SK-N-DZ (cell line): ENCODE measurements at regions not wholly inside any gene's neighbourhood (a gene's known extent, or its start where the extent isn't known, plus 50 kb on each side); places are given as distances from the start of the nearest gene placed in this dataset.

Experiments used
- DNase-seq: peaks from one replicate; pipeline ENCODE4 v3.0.0-alpha.2; 2015; ENCODE audit warnings: low spot score

GRCh38 chr14:63781686-63782085 lies 53.8 kb upstream of the SGPP1 start:
- no peak for DNase-seq

GRCh38 chr14:63782683-63783389 lies 55.0 kb upstream of the SGPP1 start:
- peak; percentile 15 for DNase-seq

GRCh38 chr14:63788011-63788933 lies 60.4 kb upstream of the SGPP1 start:
- DNase-seq, result peak; percentile 48

- no peak for DNase-seq
Observed at GRCh38 chr14:63793376-63793775, 59.4 kb upstream of the SYNE2 start.

GRCh38 chr14:63795532-63795931 lies 57.3 kb upstream of the SYNE2 start:
- DNase-seq, result no peak

- no peak for DNase-seq
Observed at GRCh38 chr14:63800083-63800482, 52.7 kb upstream of the SYNE2 start.

GRCh38 chr14:63800651-63801375 lies 52.0 kb upstream of the SYNE2 start:
- DNase-seq, result no peak
